GM12872 (cell line): ENCODE measurements at regions not wholly inside any gene's neighbourhood (a gene's known extent, or its start where the extent isn't known, plus 50 kb on each side); places are given as distances from the start of the nearest gene placed in this dataset.

ENCODE experiments used
- CTCF ChIP-seq: IDR thresholded peaks from 3 replicates; pipeline ENCODE4 v1.5.1; 2011; ENCODE audit warnings: low read depth, mild to moderate bottlenecking, low read length, moderate library complexity; ENCODE audit not compliant: insufficient read depth

- TF ChIP-seq CTCF: peak; percentile 73
These were observed 131.8 kb upstream of the CHD1 start for GRCh38 chr5:99060306-99061261.

- no peak for TF ChIP-seq CTCF
These were observed 130.9 kb upstream of the CHD1 start for GRCh38 chr5:99059685-99060084.

- TF ChIP-seq CTCF: no peak
These were observed 129.7 kb upstream of the CHD1 start for GRCh38 chr5:99058466-99058865.

- no peak for TF ChIP-seq CTCF
These were observed 126.2 kb upstream of the CHD1 start for GRCh38 chr5:99054972-99055371.

GRCh38 chr5:99045871-99046270 is 117.1 kb upstream of the CHD1 start:
- TF ChIP-seq CTCF: no peak

GRCh38 chr5:99037668-99038067 is 108.9 kb upstream of the CHD1 start:
- TF ChIP-seq CTCF: no peak

GRCh38 chr5:99035942-99036341 is 107.1 kb upstream of the CHD1 start:
- TF ChIP-seq CTCF: no peak
